GM12865 (cell line): ENCODE measurements at regions not wholly inside any gene's neighbourhood (a gene's known extent, or its start where the extent isn't known, plus 50 kb on each side); places are given as distances from the start of the nearest gene placed in this dataset.

Source experiments
- DNase-seq: peaks from one replicate; pipeline ENCODE4 v3.0.0; 2010; ENCODE audit warnings: low read depth
- H3K4me3 ChIP-seq: 2 replicates; pipeline ENCODE4 v1.5.1; 2011; ENCODE audit warnings: mild to moderate bottlenecking, low read depth, low read length, control low read depth
- CTCF ChIP-seq: IDR thresholded peaks from 2 replicates; pipeline ENCODE4 v1.5.1; 2011; ENCODE audit warnings: low read length, control low read depth, low read depth, inconsistent platforms; ENCODE audit not compliant: insufficient read depth; ENCODE audit errors: missing control alignments

DNA sequence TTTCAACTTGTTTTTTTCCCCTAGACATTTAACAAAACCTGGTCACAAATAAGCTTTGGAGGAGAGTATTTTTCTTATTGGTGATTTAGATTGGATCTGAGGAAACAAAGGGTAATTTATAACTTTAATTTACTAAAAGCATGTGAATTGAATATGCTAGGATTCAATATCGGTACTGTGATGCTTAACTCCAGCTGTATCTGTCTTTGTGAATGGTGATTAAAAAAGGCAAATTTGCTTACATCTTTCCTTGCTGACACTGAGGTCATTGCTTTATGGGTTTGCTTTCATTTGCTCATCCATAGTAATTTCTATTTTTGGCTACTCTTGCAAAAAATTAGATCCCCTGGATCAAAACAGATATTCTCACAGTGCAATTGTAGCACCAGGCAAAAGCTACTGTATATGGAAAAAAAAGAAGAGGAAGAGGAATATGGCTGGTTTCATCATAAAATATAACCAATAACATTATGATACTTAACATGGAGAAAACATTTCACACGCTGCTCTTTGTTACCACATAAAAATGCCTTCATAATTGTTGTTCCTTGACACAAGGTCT, 832.0 kb upstream of the ZEB2 start:
- TF ChIP-seq CTCF, result no peak
- no peak for DNase-seq
- H3K4me3 ChIP-seq, result no peak overlapping the region

GRCh38 chr2:145350011-145350410, 830.1 kb upstream of the ZEB2 start:
- TF ChIP-seq CTCF, result no peak
- DNase-seq, result no peak
- H3K4me3 ChIP-seq, result no peak overlapping the region

GRCh38 chr2:145344076-145344724, 824.3 kb upstream of the ZEB2 start:
- TF ChIP-seq CTCF, result no peak
- H3K4me3 ChIP-seq, result no peak overlapping the region
- DNase-seq, result no peak

DNA sequence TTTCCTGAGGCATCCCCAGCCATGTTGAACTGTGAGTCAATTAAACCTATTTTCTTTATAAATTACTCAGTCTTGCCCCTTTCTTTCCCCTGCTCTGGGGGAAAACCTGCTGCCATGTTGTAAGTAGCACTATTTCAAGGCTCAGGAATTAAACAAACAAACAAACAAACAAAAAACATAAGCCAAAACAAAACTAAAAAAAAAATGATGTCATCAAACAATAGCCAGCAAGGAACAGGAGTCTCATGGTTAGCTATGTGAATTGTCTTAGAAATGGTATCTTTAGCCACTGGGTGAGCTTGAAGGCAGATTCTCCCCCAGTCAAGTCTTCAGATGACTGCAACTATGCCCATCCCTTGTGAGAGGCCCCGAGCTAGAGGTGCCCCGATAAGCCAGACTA, 823.4 kb upstream of the ZEB2 start:
- no peak for TF ChIP-seq CTCF
- DNase-seq, result no peak

DNA sequence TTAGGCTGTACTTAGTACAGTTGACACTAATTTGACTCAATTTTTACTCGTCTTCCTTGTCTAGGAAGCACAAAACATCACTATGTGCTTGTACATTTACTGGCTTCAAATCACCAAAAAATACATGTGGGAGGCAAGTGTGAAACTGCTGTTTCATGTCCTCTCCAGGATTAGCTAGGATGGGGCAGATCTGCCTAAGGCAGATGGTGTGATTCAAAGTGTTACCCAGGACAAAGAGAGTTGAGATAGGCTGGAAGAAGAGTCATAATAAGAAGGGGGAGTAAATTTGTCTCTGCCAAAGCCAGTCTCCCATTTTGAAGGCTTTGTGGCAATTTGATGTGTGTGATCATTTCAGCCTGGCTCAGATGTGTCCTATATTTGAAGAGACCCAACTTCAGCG, 821.6 kb upstream of the ZEB2 start:
- no peak for DNase-seq
- H3K4me3 ChIP-seq, result no peak overlapping the region
- TF ChIP-seq CTCF, result no peak

More for the DNA sequence above, 823.4 kb upstream of the ZEB2 start:
- no peak overlapping the region for H3K4me3 ChIP-seq

GRCh38 chr2:145339646-145340045, 819.7 kb upstream of the ZEB2 start:
- no peak for DNase-seq
- no peak overlapping the region for H3K4me3 ChIP-seq
- no peak for TF ChIP-seq CTCF
